ENCODE measurements at regions not wholly inside any gene's neighbourhood (a gene's known extent, or its start where the extent isn't known, plus 50 kb on each side); places are given as distances from the start of the nearest gene placed in this dataset.

DNA sequence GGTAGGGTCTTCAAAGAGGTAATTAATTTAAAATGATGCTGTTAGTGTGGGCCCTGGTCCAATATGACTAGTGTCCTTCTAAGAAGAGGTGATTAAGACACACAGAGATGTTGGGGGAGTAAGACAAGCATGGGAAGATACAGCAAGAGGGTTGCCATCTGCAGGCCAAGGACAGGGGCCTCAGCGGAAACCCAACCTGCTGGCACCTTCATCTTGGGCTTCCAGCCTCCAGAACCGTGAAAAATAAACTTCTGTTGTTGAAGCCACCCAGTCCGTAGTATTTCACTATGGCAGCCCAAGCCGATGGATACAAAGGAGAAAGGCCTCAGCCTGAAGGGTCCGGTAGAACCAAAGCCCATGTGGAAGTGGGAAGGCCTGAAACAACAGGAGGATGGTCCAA, 161.7 kb upstream of the UBE2E1 start:
- ATAC-seq (ENCODE audit: low FRiP score): no peak
- DNase-seq (ENCODE audit: low spot score): no peak
- no peak for TF ChIP-seq CTCF (IDR thresholded peaks at IDR 0.05)

GRCh38 chr3:23644676-23645075, 161.1 kb upstream of the UBE2E1 start:
- ATAC-seq (ENCODE audit: low FRiP score) (no peak), DNase-seq (ENCODE audit: low spot score) (no peak)

GRCh38 chr3:23645533-23646183, 160.1 kb upstream of the UBE2E1 start:
- no peak for ATAC-seq (ENCODE audit: low FRiP score)

More at GRCh38 chr3:23644676-23645075, 161.1 kb upstream of the UBE2E1 start:
- TF ChIP-seq CTCF (IDR thresholded peaks at IDR 0.05): no peak

DNA sequence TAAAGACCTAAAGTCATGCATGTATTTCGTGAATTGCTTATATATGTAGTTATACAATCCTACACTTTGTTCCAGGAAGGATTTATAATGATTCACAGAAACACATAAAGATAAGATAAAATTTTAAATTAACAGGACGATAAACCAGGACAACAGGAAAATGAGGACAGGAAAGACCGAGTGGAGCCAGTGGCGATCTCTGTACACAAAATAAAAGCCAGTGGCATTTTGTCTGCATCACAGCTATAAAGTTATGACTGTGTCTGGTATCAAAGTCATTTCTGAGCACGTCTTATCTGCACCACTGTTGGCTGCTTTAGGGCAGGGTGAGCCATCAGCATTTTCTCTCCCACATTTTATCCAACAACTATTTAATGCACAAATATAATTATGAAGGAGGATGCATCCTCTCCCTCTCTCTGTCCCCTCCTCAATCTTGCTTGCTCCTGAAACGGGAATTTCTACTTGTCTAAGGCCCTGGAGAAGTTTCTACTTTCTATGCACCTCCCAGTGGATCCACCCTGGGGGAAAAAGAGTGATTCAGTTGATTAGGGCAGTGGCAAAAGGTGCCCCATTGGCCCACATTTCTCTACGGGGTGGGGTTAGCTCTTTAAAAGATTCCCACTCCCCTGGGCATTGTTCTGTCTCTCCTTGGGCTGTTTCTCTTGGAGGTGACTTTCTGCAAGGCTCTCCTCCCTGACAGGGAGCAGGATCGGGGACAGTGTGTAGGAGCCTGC, 159.4 kb upstream of the UBE2E1 start:
- ATAC-seq (ENCODE audit: low FRiP score) (no peak), DNase-seq (ENCODE audit: low spot score) (no peak)
- no peak for TF ChIP-seq CTCF (IDR thresholded peaks at IDR 0.05)

More at GRCh38 chr3:23645533-23646183, 160.1 kb upstream of the UBE2E1 start:
- no peak for TF ChIP-seq CTCF (IDR thresholded peaks at IDR 0.05)
- no peak for DNase-seq (ENCODE audit: low spot score)

GRCh38 chr3:23647706-23648258, 158.0 kb upstream of the UBE2E1 start:
- DNase-seq (ENCODE audit: low spot score): no peak

GRCh38 chr3:23648326-23648995, 157.3 kb upstream of the UBE2E1 start:
- ATAC-seq (ENCODE audit: low FRiP score): no peak
- DNase-seq (ENCODE audit: low spot score): no peak
- TF ChIP-seq CTCF (IDR thresholded peaks at IDR 0.05): no peak

More at GRCh38 chr3:23647706-23648258, 158.0 kb upstream of the UBE2E1 start:
- ATAC-seq (ENCODE audit: low FRiP score): no peak
- no peak for TF ChIP-seq CTCF (IDR thresholded peaks at IDR 0.05)
